ENCODE measurements at regions not wholly inside any gene's neighbourhood (a gene's known extent, or its start where the extent isn't known, plus 50 kb on each side); places are given as distances from the start of the nearest gene placed in this dataset.

DNA sequence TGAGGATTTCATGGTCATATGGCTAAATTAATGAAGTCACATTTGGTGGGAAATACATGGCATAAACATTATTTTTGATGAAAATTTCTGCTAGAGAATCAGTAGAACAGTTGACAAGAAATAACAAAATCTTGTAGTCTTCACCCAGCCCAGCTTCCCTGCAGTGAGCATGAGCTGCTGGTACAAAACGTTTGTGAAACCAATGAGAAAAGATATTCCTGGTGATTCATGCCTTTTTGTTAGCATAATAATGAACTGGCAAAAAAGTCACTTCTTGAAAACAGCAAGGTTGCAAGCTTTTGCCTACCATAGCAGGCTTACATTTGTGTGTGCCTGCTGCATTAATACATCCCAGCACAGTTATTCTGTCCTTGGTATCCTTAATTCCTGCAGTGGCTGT, 475.9 kb upstream of the HTR2A start:
- TF ChIP-seq, protein P1, sequence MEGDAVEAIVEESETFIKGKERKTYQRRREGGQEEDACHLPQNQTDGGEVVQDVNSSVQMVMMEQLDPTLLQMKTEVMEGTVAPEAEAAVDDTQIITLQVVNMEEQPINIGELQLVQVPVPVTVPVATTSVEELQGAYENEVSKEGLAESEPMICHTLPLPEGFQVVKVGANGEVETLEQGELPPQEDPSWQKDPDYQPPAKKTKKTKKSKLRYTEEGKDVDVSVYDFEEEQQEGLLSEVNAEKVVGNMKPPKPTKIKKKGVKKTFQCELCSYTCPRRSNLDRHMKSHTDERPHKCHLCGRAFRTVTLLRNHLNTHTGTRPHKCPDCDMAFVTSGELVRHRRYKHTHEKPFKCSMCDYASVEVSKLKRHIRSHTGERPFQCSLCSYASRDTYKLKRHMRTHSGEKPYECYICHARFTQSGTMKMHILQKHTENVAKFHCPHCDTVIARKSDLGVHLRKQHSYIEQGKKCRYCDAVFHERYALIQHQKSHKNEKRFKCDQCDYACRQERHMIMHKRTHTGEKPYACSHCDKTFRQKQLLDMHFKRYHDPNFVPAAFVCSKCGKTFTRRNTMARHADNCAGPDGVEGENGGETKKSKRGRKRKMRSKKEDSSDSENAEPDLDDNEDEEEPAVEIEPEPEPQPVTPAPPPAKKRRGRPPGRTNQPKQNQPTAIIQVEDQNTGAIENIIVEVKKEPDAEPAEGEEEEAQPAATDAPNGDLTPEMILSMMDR (IDR thresholded peaks at IDR 0.05), result no peak
- TF ChIP-seq POLR2A (IDR thresholded peaks at IDR 0.05), result no peak

Measured in adrenal gland (tissue), 5 donors.